ENCODE measurements at regions not wholly inside any gene's neighbourhood (a gene's known extent, or its start where the extent isn't known, plus 50 kb on each side); places are given as distances from the start of the nearest gene placed in this dataset.

DNA sequence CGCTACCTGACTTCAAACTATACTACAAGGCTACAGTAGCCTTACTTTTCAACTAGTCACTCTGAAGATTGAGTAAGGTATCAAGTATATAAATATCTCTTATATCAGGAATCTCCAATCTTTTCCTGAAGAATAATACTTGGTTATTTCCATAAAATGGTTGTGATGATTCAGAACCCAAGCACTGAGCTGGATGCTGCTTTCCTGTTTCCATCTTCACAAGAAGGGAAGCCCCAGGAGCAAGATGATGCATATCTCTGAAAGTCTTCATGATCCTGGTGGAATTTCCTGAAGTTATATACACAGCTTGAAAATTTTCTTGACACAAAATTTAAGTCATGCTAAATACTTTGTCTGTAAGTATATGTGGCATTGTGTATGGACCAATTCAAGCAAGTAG lies 243.9 kb upstream of the TANK start:
- intact Hi-C loops (cut with micrococcal nuclease; ENCODE audit: unreplicated experiment): loop anchor here (5.0 kb wide), 1 partner anchor 489 kb away; no protein-coding TSS in a partner anchor
- POLR2A ChIA-PET: no interaction called here
- BruUV-seq (replicated peaks): no TSS peak
- CTCF ChIA-PET: no interaction called here
- Mint-ChIP-seq H3K36me3 (ENCODE audit: insufficient read depth, unreplicated experiment) (no peaks in the 10 kb centered on the region), H3K9me3 (ENCODE audit: unreplicated experiment) (no peaks in the 10 kb centered on the region), H3K4me3 (ENCODE audit: unreplicated experiment) (no peak overlapping the region), H3K4me1 (ENCODE audit: low read depth, unreplicated experiment) (no peaks in the 10 kb centered on the region), H3K27me3 (ENCODE audit: insufficient read depth, unreplicated experiment) (no peaks in the 10 kb centered on the region), H3K27ac (ENCODE audit: unreplicated experiment) (no peak overlapping the region)
- H3K4me1 ChIP-seq: no peaks in the 10 kb centered on the region
- no peak overlapping the region for H3K4me3 ChIP-seq (ENCODE audit: low read depth, low read length)
- no peak for DNase-seq
- no peaks in the 10 kb centered on the region for H3K36me3 ChIP-seq (ENCODE audit: control insufficient read depth, insufficient read depth, low read length)
- H3K9me3 ChIP-seq: no peaks in the 10 kb centered on the region
- no peaks in the 10 kb centered on the region for H3K27me3 ChIP-seq (replicated peaks; ENCODE audit: control insufficient read depth, insufficient read depth, low read length)
- TF ChIP-seq, protein P1, sequence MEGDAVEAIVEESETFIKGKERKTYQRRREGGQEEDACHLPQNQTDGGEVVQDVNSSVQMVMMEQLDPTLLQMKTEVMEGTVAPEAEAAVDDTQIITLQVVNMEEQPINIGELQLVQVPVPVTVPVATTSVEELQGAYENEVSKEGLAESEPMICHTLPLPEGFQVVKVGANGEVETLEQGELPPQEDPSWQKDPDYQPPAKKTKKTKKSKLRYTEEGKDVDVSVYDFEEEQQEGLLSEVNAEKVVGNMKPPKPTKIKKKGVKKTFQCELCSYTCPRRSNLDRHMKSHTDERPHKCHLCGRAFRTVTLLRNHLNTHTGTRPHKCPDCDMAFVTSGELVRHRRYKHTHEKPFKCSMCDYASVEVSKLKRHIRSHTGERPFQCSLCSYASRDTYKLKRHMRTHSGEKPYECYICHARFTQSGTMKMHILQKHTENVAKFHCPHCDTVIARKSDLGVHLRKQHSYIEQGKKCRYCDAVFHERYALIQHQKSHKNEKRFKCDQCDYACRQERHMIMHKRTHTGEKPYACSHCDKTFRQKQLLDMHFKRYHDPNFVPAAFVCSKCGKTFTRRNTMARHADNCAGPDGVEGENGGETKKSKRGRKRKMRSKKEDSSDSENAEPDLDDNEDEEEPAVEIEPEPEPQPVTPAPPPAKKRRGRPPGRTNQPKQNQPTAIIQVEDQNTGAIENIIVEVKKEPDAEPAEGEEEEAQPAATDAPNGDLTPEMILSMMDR (IDR thresholded peaks at IDR 0.05; ENCODE audit: insufficient read depth in 1 of 2, low read depth in 1 of 2, low read length in 1 of 2, severe bottlenecking in 1 of 2, unreplicated experiment in 1 of 2): no peak

DNA sequence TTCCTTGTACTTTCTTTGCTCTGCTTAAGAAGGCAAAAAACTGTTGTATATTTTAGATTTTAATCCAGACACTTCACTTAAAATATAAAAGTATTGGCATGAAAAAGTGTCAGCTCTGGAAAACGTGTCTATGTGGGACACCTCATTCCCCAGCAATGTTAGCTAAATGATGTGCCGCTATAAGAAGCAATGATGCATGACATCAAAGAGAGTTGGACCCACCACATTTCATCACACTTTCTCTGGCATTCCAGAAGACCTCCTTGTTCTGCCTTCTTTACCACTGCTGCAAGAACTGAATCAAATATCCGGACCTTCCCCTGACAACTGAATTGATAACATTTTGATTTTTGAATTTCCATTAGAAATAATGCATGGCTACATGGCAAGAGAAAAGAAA lies 242.4 kb upstream of the TANK start:
- Histone ChIP-seq H3K27me3 (replicated peaks; ENCODE audit: control insufficient read depth, insufficient read depth, low read length) (no peaks in the 10 kb centered on the region), H3K4me1 (no peaks in the 10 kb centered on the region), H3K36me3 (ENCODE audit: control insufficient read depth, insufficient read depth, low read length) (no peaks in the 10 kb centered on the region), H3K4me3 (ENCODE audit: low read depth, low read length) (no peak overlapping the region), H3K9me3 (no peaks in the 10 kb centered on the region)
- intact Hi-C loops (cut with micrococcal nuclease; ENCODE audit: unreplicated experiment): loop anchor here (5.0 kb wide), 1 partner anchor 491 kb away; no protein-coding TSS in a partner anchor
- Mint-ChIP-seq H3K27me3 (ENCODE audit: insufficient read depth, unreplicated experiment) (no peaks in the 10 kb centered on the region), H3K27ac (ENCODE audit: unreplicated experiment) (no peak overlapping the region), H3K9me3 (ENCODE audit: unreplicated experiment) (no peaks in the 10 kb centered on the region), H3K4me1 (ENCODE audit: low read depth, unreplicated experiment) (no peaks in the 10 kb centered on the region), H3K36me3 (ENCODE audit: insufficient read depth, unreplicated experiment) (no peaks in the 10 kb centered on the region), H3K4me3 (ENCODE audit: unreplicated experiment) (no peak overlapping the region)
- no peak for DNase-seq
- ChIA-PET CTCF (no interaction called here), POLR2A (no interaction called here)
- BruUV-seq (replicated peaks): no TSS peak
- TF ChIP-seq, protein P1 (IDR thresholded peaks at IDR 0.05; ENCODE audit: insufficient read depth in 1 of 2, low read depth in 1 of 2, low read length in 1 of 2, severe bottlenecking in 1 of 2, unreplicated experiment in 1 of 2): no peak

DNA sequence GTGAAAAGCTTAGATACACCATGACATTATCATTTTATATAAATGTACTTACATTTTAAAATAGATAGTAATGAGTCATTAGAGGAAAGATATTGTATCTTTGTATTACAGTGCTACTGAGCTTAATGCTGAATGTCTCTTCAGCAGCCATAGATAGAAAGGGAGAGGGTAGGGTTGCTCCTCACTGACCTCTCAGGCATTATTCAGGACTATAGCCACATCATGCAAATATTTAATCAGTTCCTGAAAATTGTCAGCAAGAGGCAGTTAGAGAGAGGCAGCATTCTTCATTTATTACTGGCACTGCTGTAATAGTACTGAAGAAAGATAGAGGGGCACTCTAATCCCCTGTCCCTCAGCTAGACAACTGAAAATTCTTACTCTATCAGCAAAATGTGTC lies 242.0 kb upstream of the TANK start:
- BruUV-seq (replicated peaks): no TSS peak
- ChIA-PET CTCF (interaction anchor here (0.7 to 1.0 kb wide), 5 partner anchors 52 to 808 kb away, joined by 3 to 9 read pairs (median 6); no protein-coding TSS in a partner anchor), POLR2A (no interaction called here)
- Mint-ChIP-seq H3K27ac (ENCODE audit: unreplicated experiment) (no peak overlapping the region), H3K4me3 (ENCODE audit: unreplicated experiment) (no peak overlapping the region), H3K36me3 (ENCODE audit: insufficient read depth, unreplicated experiment) (no peaks in the 10 kb centered on the region), H3K9me3 (ENCODE audit: unreplicated experiment) (no peaks in the 10 kb centered on the region), H3K4me1 (ENCODE audit: low read depth, unreplicated experiment) (no peaks in the 10 kb centered on the region), H3K27me3 (ENCODE audit: insufficient read depth, unreplicated experiment) (no peaks in the 10 kb centered on the region)
- no peaks in the 10 kb centered on the region for H3K27me3 ChIP-seq (replicated peaks; ENCODE audit: control insufficient read depth, insufficient read depth, low read length)
- H3K4me3 ChIP-seq (ENCODE audit: low read depth, low read length): no peak overlapping the region
- H3K4me1 ChIP-seq: no peaks in the 10 kb centered on the region
- no peaks in the 10 kb centered on the region for H3K9me3 ChIP-seq
- no peak for DNase-seq
- H3K36me3 ChIP-seq (ENCODE audit: control insufficient read depth, insufficient read depth, low read length): no peaks in the 10 kb centered on the region
- TF ChIP-seq, protein P1 (IDR thresholded peaks at IDR 0.05; ENCODE audit: insufficient read depth in 1 of 2, low read depth in 1 of 2, low read length in 1 of 2, severe bottlenecking in 1 of 2, unreplicated experiment in 1 of 2): no peak
- intact Hi-C loops (cut with micrococcal nuclease; ENCODE audit: unreplicated experiment): loop anchor here (5.0 kb wide), 1 partner anchor 491 kb away; no protein-coding TSS in a partner anchor
